ENCODE measurements at regions not wholly inside any gene's neighbourhood (a gene's known extent, or its start where the extent isn't known, plus 50 kb on each side); places are given as distances from the start of the nearest gene placed in this dataset.
"Not testable (repeated sequence)": the region's sequence is repeated elsewhere in the genome, so short reads cannot be mapped to it uniquely, and the experiment has no call there.

DNA sequence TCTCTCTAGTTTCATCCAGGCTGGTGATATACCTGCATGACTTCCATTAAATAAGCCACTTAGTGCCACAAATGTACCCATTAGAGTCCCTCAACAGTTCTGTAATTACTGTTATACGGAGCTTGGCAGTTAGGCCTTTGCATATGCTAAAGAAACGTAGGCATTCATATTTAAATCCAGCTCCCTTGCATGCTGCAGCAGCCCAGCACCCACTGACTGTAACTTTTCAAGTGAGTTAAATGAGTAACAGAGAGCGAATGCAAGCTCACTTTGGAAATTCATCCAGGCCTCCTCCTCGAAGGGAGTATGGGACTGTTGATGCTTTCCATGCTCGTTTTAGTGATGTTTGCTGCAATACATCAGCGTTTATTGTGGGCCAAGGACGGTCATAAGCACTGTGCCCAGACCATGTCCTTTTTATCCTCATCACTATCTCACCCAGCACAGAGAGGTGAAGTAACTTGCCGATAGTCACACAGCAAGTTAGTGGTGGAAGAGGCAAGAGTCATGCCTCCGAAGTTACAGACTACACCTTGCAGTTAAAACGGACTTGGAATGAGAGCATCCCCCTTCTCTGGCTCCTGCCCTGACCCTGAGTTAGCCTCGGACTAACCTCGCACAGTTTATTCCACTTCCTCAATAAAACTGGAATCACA lies 179.4 kb upstream of the PDE10A start:
- no peak overlapping the region for H3K4me3 ChIP-seq (ENCODE audit: low read depth, low read length)
- no peak for DNase-seq (ENCODE audit: low read depth)

DNA sequence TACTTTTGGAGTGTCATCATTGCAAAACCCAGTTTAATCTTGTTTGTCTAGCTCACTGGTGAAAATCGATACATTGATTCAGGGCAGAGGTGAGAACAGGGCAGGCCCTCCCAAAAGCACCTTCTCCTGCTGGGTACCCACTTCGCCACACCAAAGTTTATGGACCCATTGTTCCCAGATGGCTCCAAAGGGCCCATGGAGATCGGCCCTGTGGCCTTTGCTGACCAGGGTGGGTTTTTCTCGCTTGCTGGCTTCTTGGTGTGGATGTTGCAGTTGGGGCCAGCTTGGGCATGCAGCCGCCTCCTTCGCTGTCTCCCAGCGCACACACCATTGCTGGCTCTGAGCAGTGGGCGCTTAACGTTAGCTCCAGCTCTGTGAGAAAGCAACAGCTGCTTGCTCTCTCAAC lies 178.1 kb upstream of the PDE10A start:
- DNase-seq (ENCODE audit: low read depth), result no peak
- H3K4me3 ChIP-seq (ENCODE audit: low read depth, low read length), result no peak overlapping the region

DNA sequence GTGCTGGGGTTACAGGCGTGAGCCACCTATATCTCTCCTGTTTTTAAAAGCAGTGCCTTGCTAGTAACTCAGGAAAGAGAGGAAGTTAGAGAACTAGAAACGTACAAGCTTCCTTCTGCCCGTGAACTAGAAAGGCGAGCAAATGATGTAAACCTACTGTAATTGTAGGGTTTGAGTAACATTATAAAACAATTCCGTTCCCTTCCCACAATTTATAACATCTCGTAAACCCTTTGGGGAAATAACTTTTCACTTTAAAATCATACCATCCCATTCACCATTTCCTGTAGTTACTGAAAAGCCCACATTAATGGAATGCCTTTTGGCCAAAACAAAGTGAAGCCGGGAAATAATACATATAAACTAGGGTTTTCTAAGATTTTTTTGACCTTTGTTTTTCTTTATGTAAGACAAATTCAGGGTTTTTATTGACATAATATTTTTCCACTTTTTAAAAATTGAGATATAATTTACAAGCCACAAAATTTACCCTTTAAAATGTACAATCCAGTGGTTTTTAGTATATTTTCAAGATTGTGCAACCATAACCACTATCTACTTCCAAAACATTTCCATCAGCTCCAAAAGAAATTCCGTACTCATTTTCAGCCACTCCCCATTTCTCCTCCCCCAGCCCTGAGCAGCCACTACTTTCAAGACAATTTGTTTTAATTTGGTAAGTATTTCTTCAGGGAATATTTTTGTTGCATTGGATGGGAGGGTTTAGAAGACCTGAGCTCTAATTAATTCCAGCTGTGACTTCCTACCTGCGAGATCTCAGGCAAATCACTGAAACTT lies 175.1 kb upstream of the PDE10A start:
- no peak overlapping the region for H3K4me3 ChIP-seq (ENCODE audit: low read depth, low read length)
- no peak for DNase-seq (ENCODE audit: low read depth)

DNA sequence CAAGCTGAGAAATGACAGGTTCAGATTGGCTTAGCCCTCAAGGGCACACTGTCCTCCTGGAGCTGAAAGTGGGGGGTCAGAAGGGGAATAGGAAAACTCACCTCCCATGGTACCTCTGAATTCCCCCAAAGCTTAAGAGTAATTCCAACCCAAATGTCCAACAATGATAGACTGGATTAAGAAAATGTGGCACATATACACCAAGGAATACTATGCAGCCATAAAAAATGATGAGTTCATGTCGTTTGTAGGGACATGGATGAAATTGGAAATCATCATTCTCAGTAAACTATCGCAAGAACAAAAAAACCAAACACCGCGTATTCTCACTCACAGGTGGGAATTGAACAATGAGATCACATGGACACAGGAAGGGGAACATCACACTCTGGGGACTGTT lies 173.6 kb upstream of the PDE10A start:
- DNase-seq (ENCODE audit: low read depth), result not testable (repeated sequence)

DNA sequence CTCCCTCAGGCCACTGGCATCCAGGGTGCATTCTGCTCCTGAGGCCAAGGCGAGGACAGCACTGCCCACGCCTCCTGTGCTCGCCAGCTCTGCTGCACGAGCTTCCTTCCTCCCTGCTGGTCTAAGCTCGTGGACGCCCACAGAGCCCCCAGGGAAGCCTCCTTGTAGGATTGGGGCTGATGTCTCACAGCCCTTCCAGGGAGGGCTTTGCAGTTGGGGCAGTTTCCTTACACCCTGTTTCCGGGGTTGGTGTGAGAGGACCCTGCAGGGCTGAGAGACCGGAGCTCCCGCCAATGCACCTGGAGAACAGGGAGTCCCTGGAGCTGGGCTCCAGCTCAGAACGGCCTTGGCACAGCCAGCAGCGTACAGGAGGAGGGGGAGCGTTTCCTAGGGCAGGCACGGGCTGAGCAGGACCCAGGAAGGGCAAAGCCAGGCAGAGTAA lies 172.4 kb upstream of the PDE10A start:
- H3K4me3 ChIP-seq (ENCODE audit: low read depth, low read length), result no peak overlapping the region

More for the DNA sequence above, 173.6 kb upstream of the PDE10A start:
- H3K4me3 ChIP-seq (ENCODE audit: low read depth, low read length), result not testable (repeated sequence)

DNA sequence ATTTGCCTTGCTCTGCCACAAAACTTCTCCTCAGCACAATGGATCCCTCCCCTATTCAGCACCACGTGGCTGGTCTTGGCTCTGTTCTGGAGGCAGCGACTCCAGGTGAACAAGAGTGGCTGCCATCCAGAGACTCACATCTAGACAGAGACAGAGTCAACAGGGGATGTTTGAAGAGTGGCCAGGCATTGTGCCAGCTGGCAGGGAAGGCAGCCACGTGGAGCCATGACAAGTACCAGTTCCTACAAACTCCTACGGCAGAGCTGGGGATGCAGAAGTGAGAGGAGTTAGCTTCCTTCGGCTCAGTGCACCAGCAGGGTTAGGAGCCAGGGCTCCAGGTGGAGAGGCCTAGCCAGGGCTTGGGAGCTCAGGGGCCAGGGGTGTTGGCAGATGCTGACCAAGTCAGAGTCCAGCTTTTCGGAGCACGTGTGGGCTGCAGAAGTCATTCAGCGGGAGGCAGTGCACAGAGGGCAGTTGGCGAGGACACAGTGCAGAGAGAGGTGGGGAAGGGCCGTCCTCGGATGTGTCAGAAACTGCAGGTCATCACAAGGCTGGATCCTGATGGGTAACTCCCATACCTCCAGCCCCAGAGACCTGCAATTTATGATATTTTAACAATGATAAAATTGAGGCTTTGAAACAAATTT lies 171.7 kb upstream of the PDE10A start:
- no peak for DNase-seq (ENCODE audit: low read depth)
- no peak overlapping the region for H3K4me3 ChIP-seq (ENCODE audit: low read depth, low read length)

More for the DNA sequence above, 172.4 kb upstream of the PDE10A start:
- DNase-seq (ENCODE audit: low read depth), result no peak

DNA sequence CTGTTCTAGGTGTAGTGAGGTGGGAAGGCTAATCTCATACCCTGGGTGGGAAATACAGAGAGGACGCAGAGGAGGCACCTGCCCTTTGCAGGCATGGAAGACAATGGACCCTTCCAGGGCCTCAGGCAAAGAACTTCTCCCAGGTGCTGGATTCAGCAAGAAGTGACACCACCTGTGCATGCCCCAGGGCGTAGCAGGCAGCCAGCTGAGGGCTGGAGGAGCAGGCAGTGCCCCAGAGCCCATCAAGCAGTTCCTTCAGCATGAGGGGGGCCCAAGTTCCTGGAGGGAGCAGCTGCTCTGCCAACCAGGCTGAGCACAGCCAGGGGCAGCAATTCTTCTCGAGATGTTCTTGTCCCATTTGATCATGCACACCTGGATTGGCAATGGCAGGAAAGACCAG lies 170.3 kb upstream of the PDE10A start:
- no peak overlapping the region for H3K4me3 ChIP-seq (ENCODE audit: low read depth, low read length)
- no peak for DNase-seq (ENCODE audit: low read depth)

DNA sequence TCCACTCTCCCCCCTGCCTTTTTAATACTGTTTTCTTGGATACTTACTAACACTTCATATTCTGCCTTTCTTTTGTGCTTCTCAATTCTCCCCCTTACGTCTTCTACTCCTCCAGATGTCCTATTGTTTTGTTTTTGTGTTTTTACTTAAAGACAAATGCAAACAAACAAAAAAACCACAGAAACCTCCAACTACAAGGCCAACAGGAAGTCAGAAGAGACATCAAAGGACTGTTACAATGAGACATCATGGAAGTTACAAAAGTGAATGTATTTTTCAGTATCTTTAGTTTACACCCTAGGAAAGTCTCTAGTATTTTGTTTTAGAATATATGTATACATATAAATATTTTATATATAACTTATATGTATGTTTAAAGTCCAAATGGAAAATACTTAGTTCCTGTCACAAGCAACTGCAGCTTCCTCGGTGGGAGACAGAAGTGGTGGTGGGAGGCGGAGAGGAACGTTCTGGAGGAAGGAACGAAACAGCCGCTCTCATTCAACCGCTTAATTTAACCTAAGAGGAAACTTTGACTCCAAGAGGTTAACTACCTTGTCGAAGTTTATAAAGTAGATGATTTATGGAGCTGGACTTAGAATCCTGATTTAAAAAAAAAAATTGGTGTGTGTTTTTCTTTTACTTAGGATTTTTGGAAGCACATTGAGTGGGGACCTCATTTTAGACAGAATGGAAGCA lies 168.9 kb upstream of the PDE10A start:
- no peak for DNase-seq (ENCODE audit: low read depth)
- H3K4me3 ChIP-seq (ENCODE audit: low read depth, low read length), result no peak overlapping the region

DNA sequence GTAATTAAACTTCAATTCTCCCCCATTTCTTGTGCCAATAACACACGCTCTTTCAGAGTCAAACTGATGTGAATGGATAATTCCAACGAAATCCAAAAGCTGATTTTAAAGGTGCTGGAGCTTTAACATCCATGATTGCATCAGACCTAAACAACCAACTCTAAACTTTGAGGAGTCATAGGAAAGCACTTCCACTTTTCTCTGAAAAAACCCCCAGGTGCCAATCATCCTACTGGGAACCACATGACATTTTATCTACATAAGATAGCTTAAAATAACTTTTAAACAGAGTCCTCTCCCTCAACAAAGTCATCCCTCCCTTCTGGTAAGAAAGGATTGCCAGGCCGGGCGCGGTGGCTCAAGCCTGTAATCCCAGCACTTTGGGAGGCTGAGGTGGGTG lies 167.7 kb upstream of the PDE10A start:
- no peak overlapping the region for H3K4me3 ChIP-seq (ENCODE audit: low read depth, low read length)
- no peak for DNase-seq (ENCODE audit: low read depth)

DNA sequence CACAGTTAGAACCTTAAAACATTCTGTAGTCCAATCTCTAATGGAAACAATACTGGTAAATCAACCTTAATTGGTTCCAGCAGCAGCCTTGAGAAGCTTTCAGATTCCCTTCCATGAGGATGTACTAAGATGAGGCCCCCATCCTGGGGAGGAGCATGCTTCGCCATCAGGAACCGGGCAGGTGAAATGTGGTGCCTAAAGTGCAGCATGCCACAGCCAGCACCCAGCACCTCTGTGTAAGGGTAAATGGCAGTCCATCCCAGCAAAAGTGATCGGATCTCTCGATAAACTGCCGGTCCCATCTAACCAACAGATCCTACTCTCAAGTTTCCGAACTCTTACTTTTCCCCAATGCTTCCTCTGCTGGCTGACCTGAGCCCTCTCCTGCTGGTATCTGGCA lies 166.3 kb upstream of the PDE10A start:
- H3K4me3 ChIP-seq (ENCODE audit: low read depth, low read length), result no peak overlapping the region
- DNase-seq (ENCODE audit: low read depth), result no peak

DNA sequence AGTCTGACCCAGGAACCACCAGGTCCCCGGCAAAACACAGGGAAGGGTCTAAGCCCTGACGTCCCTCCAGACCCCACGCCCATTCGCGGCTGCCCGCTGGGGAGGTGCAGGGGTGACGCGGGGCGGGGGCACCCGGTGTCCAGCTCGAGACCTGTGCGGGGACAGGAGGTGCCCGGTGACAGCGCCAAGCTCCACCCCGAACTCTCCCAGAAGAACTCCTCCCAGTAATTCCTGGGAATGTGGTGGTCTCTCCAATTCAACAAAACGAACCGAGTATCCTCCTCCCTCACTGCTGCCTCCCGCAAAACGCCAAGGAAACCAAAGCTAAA lies 164.1 kb upstream of the PDE10A start:
- H3K4me3 ChIP-seq (ENCODE audit: low read depth, low read length), result no peak overlapping the region
- DNase-seq (ENCODE audit: low read depth), result no peak

DNA sequence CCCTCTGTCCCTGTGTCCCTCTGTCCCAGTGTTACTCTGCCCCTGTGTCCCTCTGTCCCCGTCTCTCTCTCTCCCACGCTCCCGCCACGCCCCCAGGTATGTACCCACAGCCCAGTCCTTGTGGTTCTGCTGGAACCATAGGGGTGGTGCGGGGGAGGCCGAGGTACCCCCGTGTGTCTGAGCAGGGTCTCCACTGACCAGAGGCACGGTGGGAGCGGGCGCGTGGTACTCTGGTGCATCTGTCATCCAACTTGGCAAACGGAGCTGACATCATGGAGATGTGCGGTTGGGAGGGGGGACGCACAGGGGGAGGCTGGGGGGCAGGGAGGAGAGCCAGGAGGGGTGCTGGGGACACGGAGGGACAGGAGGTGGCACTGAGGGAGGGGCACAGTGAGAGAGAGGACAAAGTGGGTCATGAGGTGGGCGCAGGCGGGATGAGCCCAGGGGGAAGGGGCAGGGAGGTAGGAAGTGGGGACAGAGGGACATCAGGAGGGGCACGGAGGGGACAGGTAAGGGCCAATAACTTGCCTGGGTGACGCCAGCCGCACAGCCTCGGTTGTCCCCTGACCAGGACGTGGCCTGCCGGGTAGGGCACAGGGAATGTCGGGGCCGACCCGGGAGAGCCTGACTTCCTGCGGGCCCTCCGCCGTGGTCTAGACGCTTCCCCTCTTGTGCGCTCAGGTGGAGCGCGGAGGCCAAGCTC lies 163.6 kb upstream of the PDE10A start:
- H3K4me3 ChIP-seq (ENCODE audit: low read depth, low read length), result no peak overlapping the region

DNA sequence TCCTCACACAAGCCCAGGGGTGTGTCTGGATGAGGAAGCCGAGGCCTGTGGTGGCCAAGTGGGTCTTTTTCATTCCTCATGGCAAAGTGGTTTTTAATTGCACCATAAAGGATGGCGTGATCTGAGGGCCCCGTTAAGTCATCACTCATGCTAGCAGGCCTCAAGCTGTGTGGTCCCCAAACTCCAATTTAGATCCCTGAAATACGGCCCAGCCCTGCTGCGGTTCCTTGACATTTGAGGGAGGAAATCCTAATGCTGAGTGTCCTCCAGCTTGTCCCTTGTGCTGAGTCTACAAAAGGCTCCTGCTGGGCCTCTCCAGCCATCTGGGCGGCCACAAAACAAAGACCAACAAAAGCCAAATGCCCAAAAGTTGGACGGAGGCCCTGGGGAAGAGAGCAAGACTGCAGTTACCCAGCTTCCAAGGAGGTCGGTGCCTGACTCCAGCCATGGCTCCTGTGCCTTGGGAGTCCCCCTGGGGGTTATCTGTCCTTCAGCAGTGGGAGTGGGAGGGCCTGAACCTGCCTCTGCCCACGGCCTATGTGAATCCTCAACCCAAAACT lies 162.3 kb upstream of the PDE10A start:
- no peak for DNase-seq (ENCODE audit: low read depth)
- H3K4me3 ChIP-seq (ENCODE audit: low read depth, low read length), result no peak overlapping the region

More for the DNA sequence above, 163.6 kb upstream of the PDE10A start:
- DNase-seq (ENCODE audit: low read depth), result no peak

DNA sequence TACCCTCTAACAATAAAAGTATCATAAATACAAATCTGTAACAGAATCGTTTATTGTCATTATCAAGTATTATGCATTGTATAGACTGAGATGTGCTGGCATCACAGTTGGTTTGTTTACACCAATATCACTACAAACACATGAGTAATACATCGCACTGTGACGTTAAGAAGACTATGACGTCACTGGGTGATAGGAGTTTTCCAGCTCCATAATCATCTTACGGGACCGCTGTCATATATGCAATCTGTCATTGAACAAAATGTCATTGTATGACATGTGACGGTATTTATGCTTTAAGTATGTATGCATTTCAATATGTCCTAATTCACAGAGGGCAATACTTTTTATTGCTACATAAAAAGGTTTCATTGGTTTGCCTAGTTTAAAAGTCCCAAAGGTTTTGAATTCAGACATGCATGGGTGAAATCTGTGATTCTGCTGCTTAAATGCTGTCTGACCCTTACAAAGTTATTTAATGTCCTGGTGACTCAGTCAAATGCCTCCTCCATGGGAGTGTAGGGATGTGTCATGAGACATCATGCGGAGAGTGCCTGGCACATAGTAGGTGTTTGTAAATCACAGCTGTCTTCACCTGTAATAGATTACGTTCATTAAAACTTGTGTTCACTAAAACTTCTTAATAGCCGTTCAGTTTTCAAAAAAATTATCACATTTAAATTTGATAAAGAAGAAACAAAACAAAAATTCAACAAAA lies 160.7 kb upstream of the PDE10A start:
- no peak for DNase-seq (ENCODE audit: low read depth)

DNA sequence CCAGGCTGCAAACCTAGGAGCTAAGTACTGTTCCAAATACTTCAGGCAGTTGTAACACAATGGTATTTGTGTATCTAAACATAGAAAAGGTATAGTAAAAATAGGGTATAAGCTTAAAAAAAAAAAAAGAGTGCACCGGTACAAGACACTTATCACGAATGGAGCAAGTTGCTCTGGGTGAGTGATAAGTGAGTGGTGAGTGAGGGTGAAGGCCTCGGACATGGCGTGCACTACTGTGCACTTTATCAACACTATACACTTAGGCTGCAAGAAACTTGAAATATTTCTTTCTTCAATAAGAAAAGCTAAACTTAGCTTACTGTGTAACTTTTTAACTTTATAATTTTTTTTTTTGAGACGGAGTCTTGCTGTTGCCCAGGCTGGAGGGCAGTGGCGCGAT lies 159.5 kb upstream of the PDE10A start:
- no peak overlapping the region for H3K4me3 ChIP-seq (ENCODE audit: low read depth, low read length)
- DNase-seq (ENCODE audit: low read depth), result no peak

More for the DNA sequence above, 160.7 kb upstream of the PDE10A start:
- H3K4me3 ChIP-seq (ENCODE audit: low read depth, low read length), result no peak overlapping the region

DNA sequence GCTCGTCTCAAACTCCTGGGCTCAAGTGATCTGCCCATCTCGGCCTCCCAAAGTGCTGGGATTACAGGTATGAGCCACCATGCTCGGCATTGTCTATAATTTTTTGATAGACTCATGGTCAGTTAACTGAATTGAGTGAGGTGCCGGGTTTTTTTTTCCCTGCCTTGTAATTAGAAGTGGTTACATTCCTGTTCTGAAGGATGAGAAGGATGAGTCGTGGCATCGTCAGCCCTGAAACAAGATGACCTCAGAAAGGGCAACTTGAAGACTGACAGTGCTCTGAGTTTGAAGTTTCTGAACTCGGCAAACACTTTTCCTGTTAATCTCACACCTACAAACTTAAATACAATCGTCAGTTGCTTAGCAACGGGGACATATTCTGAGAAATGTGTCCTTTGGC lies 158.7 kb upstream of the PDE10A start:
- DNase-seq (ENCODE audit: low read depth), result no peak

DNA sequence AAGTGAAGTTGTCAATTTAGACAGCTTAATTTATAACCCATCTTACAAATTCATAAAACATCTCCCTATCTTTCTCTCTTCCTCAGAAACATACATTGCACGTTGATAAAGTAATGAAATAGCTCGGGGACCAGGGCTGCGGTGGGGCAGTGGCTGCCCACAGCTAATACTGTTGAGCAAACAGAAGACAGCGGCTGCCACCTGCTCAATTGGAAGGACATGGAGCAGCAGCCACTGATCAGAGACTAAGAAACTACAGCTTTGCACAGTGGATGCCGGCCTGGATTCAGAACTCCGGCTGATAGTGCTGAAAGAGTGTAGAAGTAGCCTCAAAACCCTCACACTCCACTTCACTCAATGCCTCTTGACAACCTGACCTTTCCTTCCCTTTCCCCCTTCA lies 157.9 kb upstream of the PDE10A start:
- DNase-seq (ENCODE audit: low read depth), result no peak
- H3K4me3 ChIP-seq (ENCODE audit: low read depth, low read length), result no peak overlapping the region

More for the DNA sequence above, 158.7 kb upstream of the PDE10A start:
- H3K4me3 ChIP-seq (ENCODE audit: low read depth, low read length), result no peak overlapping the region

DNA sequence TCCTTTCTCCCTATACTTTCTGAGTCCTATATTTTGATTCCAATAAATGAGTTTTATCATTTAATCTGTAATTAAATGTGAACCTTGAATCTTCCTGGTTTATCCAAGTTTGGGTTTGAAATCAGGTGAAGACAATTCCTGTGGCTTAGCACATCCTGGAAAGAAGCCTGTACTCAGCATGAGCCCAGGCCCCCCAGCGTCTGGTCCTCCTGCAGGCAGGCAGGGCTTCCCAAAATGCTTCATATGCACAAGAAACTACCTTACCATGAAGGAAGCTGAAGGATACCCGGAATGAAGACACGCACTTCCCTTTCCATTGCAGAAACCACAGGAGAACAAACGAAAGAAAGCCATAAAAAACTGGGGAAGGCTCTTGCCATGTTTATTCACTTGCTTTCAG lies 157.4 kb upstream of the PDE10A start:
- no peak for DNase-seq (ENCODE audit: low read depth)
- H3K4me3 ChIP-seq (ENCODE audit: low read depth, low read length), result no peak overlapping the region

DNA sequence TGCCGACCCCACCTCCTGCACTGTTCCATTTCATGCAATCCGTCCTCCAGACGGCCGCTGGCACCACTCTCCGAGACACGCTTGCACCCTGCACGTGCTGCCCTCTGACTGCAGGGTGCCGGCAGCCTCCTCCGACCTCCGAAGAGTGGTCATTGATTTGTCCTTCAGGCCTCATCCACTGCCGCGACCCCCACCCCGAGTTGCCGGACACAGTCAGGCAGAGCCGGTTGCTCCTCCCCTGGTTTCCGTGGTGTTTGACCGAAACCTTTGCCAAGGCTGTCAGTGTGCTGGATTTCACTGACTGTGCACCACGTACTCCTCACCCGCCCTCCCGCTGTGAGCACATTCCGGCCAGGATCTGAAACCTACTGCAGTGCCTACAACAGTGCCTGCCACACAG lies 156.4 kb upstream of the PDE10A start:
- no peak for DNase-seq (ENCODE audit: low read depth)
- no peak overlapping the region for H3K4me3 ChIP-seq (ENCODE audit: low read depth, low read length)

All from skeletal muscle cell (primary cell).